Neural cell (in vitro differentiated cells): ENCODE measurements at regions not wholly inside any gene's neighbourhood (a gene's known extent, or its start where the extent isn't known, plus 50 kb on each side); places are given as distances from the start of the nearest gene placed in this dataset.

Experiments used
- H2AFZ ChIP-seq: fragments of 200-600, 300-800 bp; sonication (generic), shearing (Covaris generic); 2 replicates; pipeline ENCODE4 v1.6.0; 2014; ENCODE audit warnings: low read depth, mild to moderate bottlenecking, antibody characterized with exemption, low read length, moderate library complexity
- H3F3A ChIP-seq: fragments of 200-600 bp; shearing (Covaris generic); 2 replicates; pipeline ENCODE4 v1.6.1; 2016; ENCODE audit warnings: mild to moderate bottlenecking, moderate library complexity, mixed read lengths, antibody characterized with exemption, low read length; ENCODE audit not compliant: insufficient read depth, poor library complexity, severe bottlenecking
- H3K27ac ChIP-seq: fragments of 200-600, 300-800 bp; sonication (generic), shearing (Covaris generic); 2 replicates; pipeline ENCODE4 v1.5.1; 2014; ENCODE audit warnings: mild to moderate bottlenecking, low read length, moderate library complexity
- H3K27me3 ChIP-seq: fragments of 300-800, 200-600 bp; sonication (generic), shearing (Covaris generic); 2 replicates; pipeline ENCODE4 v1.6.0; 2014; ENCODE audit warnings: mild to moderate bottlenecking, low read depth, low read length, moderate library complexity; ENCODE audit not compliant: insufficient read depth
- H3K36me3 ChIP-seq: fragments of 300-800, 200-600 bp; sonication (generic), shearing (Covaris generic); 2 replicates; pipeline ENCODE4 v1.5.1; 2014; ENCODE audit warnings: mild to moderate bottlenecking, antibody characterized with exemption, low read length, moderate library complexity; ENCODE audit not compliant: insufficient read depth
- H3K4me2 ChIP-seq: fragments of 300-800, 200-600 bp; sonication (generic), shearing (Covaris generic); 2 replicates; pipeline ENCODE4 v1.6.0; 2014; ENCODE audit warnings: mild to moderate bottlenecking, low read length
- H3K4me3 ChIP-seq: fragments of 300-800, 200-600 bp; sonication (generic), shearing (Covaris generic); 2 replicates; pipeline ENCODE4 v1.5.1; 2014; ENCODE audit warnings: mild to moderate bottlenecking, low read length, moderate library complexity
- H3K79me2 ChIP-seq: fragments of 200-600 bp; shearing (Covaris generic); replicated peaks from 2 replicates; pipeline ENCODE4 v1.6.0; 2014; ENCODE audit warnings: mild to moderate bottlenecking, low read length, moderate library complexity; ENCODE audit not compliant: insufficient read depth
- H3K9ac ChIP-seq: fragments of 300-800, 200-600 bp; sonication (generic), shearing (Covaris generic); 2 replicates; pipeline ENCODE4 v1.6.1; 2016; ENCODE audit warnings: mild to moderate bottlenecking, low read length, mixed read lengths
- H3K9me2 ChIP-seq: fragments of 200-600 bp; shearing (Covaris generic); 2 replicates; pipeline ENCODE4 v1.6.1; 2016; ENCODE audit warnings: mild to moderate bottlenecking, low read length, mixed read lengths; ENCODE audit not compliant: insufficient read depth
- H3K9me3 ChIP-seq: fragments of 200-600, 300-800 bp; sonication (generic), shearing (Covaris generic); 2 replicates; pipeline ENCODE4 v1.6.1; 2016; ENCODE audit warnings: mild to moderate bottlenecking, mixed run types, low read length, moderate library complexity, mixed read lengths
- H4K20me1 ChIP-seq: fragments of 200-600 bp; shearing (Covaris generic); 2 replicates; pipeline ENCODE4 v1.6.1; 2016; ENCODE audit warnings: mild to moderate bottlenecking, mixed run types; ENCODE audit not compliant: insufficient read depth
- CTCF ChIP-seq: fragments of 450-650 bp; IDR thresholded peaks from 2 replicates; pipeline ENCODE4 v1.5.1; 2014; ENCODE audit warnings: antibody characterized with exemption, mild to moderate bottlenecking, moderate library complexity; ENCODE audit not compliant: poor library complexity, severe bottlenecking
- EP300 ChIP-seq: fragments of 450-650 bp; conservative IDR thresholded peaks from 2 replicates; pipeline ENCODE4 v1.6.1; 2014; ENCODE audit warnings: antibody characterized with exemption, mild to moderate bottlenecking, moderate library complexity; ENCODE audit not compliant: poor library complexity, severe bottlenecking
- EZH2 ChIP-seq: fragments of 200-600, 300-800 bp; shearing (Covaris generic), sonication (generic); IDR thresholded peaks from 2 replicates; pipeline ENCODE4 v1.6.1; 2014; ENCODE audit warnings: antibody characterized with exemption, low read length, borderline replicate concordance, mild to moderate bottlenecking; ENCODE audit not compliant: insufficient read depth, poor library complexity, severe bottlenecking
- MXI1 ChIP-seq: fragments of 450-650 bp; conservative IDR thresholded peaks from 2 replicates; pipeline ENCODE4 v1.6.1; 2014; ENCODE audit warnings: antibody characterized with exemption, mild to moderate bottlenecking; ENCODE audit not compliant: poor library complexity, severe bottlenecking
- POLR2AphosphoS5 ChIP-seq: IDR thresholded peaks from 2 replicates; pipeline ENCODE4 v1.6.1; 2012
- RAD21 ChIP-seq: fragments of 450-650 bp; conservative IDR thresholded peaks from 2 replicates; pipeline ENCODE4 v1.6.1; 2014; ENCODE audit warnings: antibody characterized with exemption, mild to moderate bottlenecking, moderate library complexity
- REST ChIP-seq: IDR thresholded peaks from 2 replicates; pipeline ENCODE4 v1.6.1; 2012; ENCODE audit warnings: borderline replicate concordance
- SMC3 ChIP-seq: fragments of 450-650 bp; conservative IDR thresholded peaks from 2 replicates; pipeline ENCODE4 v1.6.1; 2014; ENCODE audit warnings: antibody characterized with exemption, mild to moderate bottlenecking, moderate library complexity; ENCODE audit not compliant: poor library complexity
- TAF1 ChIP-seq: IDR thresholded peaks from 2 replicates; pipeline ENCODE4 v1.6.1; 2012; ENCODE audit warnings: low read depth

GRCh38 chr18:52131845-52132244, 208.2 kb upstream of the DCC start (continued):
- TF ChIP-seq CTCF, result no peak

DNA sequence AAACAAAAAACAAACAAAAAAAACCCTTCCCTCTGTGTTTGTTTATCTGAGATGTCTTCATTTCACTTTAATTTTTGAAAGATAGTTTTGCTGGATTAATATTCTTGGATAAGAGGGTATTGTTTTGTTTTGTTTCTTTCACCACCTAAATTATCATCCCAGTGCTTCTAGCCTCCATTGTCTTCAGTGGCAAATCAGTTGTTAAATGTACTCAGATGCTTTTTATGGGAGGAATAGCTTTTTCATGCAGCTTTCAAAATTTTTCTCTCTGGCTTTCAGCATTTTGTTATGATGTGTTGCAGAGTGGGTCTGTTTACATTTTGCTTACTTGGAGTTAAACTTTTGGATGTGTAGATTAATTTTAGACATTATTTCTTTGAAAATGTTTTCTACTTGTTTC, 203.5 kb upstream of the DCC start:
- Histone ChIP-seq H3K79me2 (no peaks in the 10 kb centered on the region), H3K9me3 (no peaks in the 10 kb centered on the region), H3K27ac (no peak overlapping the region), H3F3A (no peaks in the 10 kb centered on the region), H3K4me3 (no peak overlapping the region), H3K9me2 (no peaks in the 10 kb centered on the region), H2AFZ (no peak overlapping the region), H3K36me3 (no peaks in the 10 kb centered on the region), H4K20me1 (no peaks in the 10 kb centered on the region), H3K9ac (no peak overlapping the region), H3K4me2 (no peak overlapping the region), H3K27me3 (no peaks in the 10 kb centered on the region)
- TF ChIP-seq MXI1 (no peak), REST (no peak), EP300 (no peak), RAD21 (no peak), CTCF (no peak), EZH2 (no peak), TAF1 (no peak)

GRCh38 chr18:52140986-52141385, 199.0 kb upstream of the DCC start:
- Histone ChIP-seq H3K79me2 (no peaks in the 10 kb centered on the region), H3K4me2 (no peak overlapping the region), H3K9me2 (no peaks in the 10 kb centered on the region), H4K20me1 (no peaks in the 10 kb centered on the region), H3F3A (no peaks in the 10 kb centered on the region), H2AFZ (no peak overlapping the region), H3K9me3 (no peaks in the 10 kb centered on the region), H3K27me3 (no peaks in the 10 kb centered on the region), H3K9ac (no peak overlapping the region), H3K4me3 (no peak overlapping the region), H3K36me3 (no peaks in the 10 kb centered on the region), H3K27ac (no peak overlapping the region)
- TF ChIP-seq POLR2AphosphoS5, result no peak
- TF ChIP-seq SMC3, result no peak
- TF ChIP-seq EZH2, result no peak
- no peak for TF ChIP-seq REST
- no peak for TF ChIP-seq MXI1
